Lower leg skin (tissue), 3 donors: ENCODE measurements at regions not wholly inside any gene's neighbourhood (a gene's known extent, or its start where the extent isn't known, plus 50 kb on each side); places are given as distances from the start of the nearest gene placed in this dataset.
"Not testable (repeated sequence)": the region's sequence is repeated elsewhere in the genome, so short reads cannot be mapped to it uniquely, and the experiment has no call there.

Experiments used
- POLR2A ChIP-seq, 2 donors: fragments of 450-650 bp; IDR thresholded peaks; one replicate each; pipeline ENCODE4 v1.6.1; 2016 to 2017; ENCODE audit warnings: antibody characterized with exemption in 2 of 2, mild to moderate bottlenecking in 1 of 2, moderate library complexity in 1 of 2
- TF ChIP-seq, protein P1 (sequence below), 3 donors: fragments of 450-650 bp; IDR thresholded peaks; one replicate each; pipeline ENCODE4 v1.5.1; 2016; ENCODE audit warnings: antibody characterized with exemption in 3 of 3, mild to moderate bottlenecking in 3 of 3, moderate library complexity in 2 of 3

DNA sequence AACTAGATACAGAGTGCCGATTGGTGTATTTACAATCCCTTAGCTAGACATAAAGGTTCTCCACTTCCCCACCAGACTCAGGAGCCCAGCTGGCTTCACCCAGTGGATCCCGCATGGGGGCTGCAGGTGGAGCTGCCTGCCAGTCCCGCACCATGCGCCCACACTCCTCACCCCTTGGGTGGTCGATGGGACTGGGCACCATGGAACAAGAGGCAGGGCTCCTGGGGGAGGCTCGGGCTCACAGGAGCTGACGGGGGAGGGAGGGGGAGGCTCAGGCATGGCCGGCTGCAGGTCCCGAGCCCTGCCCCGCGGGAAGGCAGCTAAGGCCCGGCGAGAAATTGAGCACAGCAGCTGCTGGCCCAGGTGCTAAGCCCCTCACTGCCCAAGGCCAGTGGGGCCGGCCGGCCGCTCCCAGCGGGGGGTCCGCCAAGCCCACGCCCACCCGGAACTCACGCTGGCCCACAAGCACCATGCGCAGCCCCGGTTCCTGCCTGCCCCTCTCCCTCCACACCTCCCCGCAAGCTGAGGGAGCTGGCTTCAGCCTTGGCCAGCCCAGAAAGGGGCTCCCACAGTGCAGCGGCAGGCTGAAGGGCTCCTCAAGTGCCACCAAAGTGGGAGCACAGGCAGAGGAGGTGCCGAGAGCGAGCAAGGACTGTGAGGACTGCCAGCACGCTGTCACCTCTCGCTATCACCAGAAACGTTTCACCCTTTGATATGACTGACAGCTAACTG is 1213.1 kb downstream of the SUCLG1 start:
- TF ChIP-seq, protein P1, sequence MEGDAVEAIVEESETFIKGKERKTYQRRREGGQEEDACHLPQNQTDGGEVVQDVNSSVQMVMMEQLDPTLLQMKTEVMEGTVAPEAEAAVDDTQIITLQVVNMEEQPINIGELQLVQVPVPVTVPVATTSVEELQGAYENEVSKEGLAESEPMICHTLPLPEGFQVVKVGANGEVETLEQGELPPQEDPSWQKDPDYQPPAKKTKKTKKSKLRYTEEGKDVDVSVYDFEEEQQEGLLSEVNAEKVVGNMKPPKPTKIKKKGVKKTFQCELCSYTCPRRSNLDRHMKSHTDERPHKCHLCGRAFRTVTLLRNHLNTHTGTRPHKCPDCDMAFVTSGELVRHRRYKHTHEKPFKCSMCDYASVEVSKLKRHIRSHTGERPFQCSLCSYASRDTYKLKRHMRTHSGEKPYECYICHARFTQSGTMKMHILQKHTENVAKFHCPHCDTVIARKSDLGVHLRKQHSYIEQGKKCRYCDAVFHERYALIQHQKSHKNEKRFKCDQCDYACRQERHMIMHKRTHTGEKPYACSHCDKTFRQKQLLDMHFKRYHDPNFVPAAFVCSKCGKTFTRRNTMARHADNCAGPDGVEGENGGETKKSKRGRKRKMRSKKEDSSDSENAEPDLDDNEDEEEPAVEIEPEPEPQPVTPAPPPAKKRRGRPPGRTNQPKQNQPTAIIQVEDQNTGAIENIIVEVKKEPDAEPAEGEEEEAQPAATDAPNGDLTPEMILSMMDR (IDR thresholded peaks at IDR 0.05), result not testable (repeated sequence)
- TF ChIP-seq POLR2A (IDR thresholded peaks at IDR 0.05), result not testable (repeated sequence)
